ENCODE measurements at regions not wholly inside any gene's neighbourhood (a gene's known extent, or its start where the extent isn't known, plus 50 kb on each side); places are given as distances from the start of the nearest gene placed in this dataset.
A peak's percentile ranks its signal among the peaks of the same experiment; 100 is the strongest.

DNA sequence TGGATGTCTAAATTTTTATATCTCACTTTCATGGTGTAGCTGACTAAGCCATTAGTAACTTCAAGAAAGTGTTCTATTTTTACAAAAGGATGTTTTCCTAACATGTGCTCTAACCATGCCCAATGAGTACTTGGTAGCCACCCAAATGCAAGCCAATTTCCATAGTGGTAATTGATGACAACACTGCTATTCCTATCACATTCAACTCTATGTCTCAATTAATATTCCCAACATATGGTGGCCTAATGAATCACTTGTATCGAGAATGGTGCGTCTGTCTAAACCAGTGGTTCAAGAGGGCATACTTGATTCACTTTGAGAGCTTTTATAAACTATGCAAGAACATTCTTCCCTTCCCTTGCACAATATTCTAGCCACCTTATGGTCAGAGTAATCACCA lies 112.9 kb upstream of the GPRIN3 start:
- Histone ChIP-seq H3K36me3 (no peaks in the 10 kb centered on the region), H3K4me1 (no peaks in the 10 kb centered on the region), H3K27me3 (no peaks in the 10 kb centered on the region), H3K9ac (ENCODE audit: low read depth in 2 of 2, low read length in 2 of 2) (no peak overlapping the region), H3K4me3 (no peak overlapping the region), H3K9me3 (no peaks in the 10 kb centered on the region), H3K27ac (no peak overlapping the region)
- intact Hi-C loops (cut with DNase I) = no loop called here
- no peak for TF ChIP-seq CTCF (IDR thresholded peaks at IDR 0.05)
- no peak for DNase-seq

DNA sequence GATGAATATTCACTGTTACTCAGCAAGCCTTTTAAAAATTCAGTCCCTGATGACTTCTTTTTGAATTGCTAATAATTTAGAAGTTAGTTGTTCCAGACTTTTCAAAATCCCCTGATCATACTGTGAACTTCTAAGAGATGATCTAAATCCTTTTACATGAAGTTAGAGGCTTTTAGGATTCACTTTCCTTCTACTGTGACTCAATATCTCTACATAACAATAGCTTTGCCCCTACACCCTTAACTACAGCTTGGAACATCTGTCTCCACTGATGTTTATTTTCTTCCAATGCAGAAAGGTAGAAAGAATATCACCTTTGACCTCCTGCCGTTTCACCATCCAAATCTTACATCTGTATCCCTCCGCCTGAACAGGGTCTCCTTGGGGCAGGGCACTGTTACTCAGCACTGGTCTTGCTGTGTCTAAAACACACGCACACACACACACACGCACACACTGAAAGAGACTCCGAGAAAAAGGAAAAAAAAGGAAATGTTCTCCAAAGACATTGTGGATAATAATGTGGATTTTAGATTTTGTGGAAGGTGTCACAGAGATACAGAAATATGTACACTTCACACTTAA lies 111.6 kb upstream of the GPRIN3 start:
- no peak overlapping the region for H3K4me3 ChIP-seq
- DNase-seq = no peak
- H3K9ac ChIP-seq (ENCODE audit: low read depth in 2 of 2, low read length in 2 of 2) = no peak overlapping the region
- intact Hi-C loops (cut with DNase I) = no loop called here
- no peaks in the 10 kb centered on the region for H3K36me3 ChIP-seq
- TF ChIP-seq CTCF (IDR thresholded peaks at IDR 0.05) = no peak
- no peaks in the 10 kb centered on the region for H3K9me3 ChIP-seq
- no peak overlapping the region for H3K27ac ChIP-seq
- H3K4me1 ChIP-seq = no peaks in the 10 kb centered on the region
- H3K27me3 ChIP-seq = no peaks in the 10 kb centered on the region

DNA sequence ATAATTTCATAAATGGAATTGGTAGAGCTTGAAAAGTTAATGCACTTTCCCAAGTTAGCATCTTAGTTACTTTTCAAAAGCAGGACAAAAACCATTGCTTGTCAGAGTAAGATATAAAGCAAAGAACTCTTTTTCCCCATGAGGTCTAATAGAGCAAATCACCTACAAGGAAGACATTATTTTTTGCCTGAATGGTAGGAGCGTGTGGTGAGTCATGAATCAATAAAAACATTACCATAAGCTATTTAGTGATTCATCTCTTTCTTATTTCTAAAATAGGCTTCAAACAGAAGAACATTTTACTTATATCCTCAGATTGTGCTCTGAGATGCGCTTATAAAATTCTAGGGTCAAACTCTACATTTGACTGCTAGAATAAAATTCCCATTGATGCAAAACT lies 109.4 kb upstream of the GPRIN3 start:
- intact Hi-C loops (cut with DNase I) = no loop called here
- TF ChIP-seq CTCF (IDR thresholded peaks at IDR 0.05) = no peak
- H3K27ac ChIP-seq = no peak overlapping the region
- H3K4me1 ChIP-seq = no peaks in the 10 kb centered on the region
- no peak for DNase-seq
- no peaks in the 10 kb centered on the region for H3K27me3 ChIP-seq
- no peak overlapping the region for H3K4me3 ChIP-seq
- H3K9me3 ChIP-seq = no peaks in the 10 kb centered on the region
- no peak overlapping the region for H3K9ac ChIP-seq (ENCODE audit: low read depth in 2 of 2, low read length in 2 of 2)
- H3K36me3 ChIP-seq = no peaks in the 10 kb centered on the region

- H3K27ac ChIP-seq = no peak overlapping the region
- no peaks in the 10 kb centered on the region for H3K36me3 ChIP-seq
- TF ChIP-seq CTCF (IDR thresholded peaks at IDR 0.05) = no peak
- intact Hi-C loops (cut with DNase I) = no loop called here
- DNase-seq = no peak
- no peak overlapping the region for H3K9ac ChIP-seq (ENCODE audit: low read depth in 2 of 2, low read length in 2 of 2)
- H3K27me3 ChIP-seq = no peaks in the 10 kb centered on the region
- H3K4me1 ChIP-seq = no peaks in the 10 kb centered on the region
- H3K4me3 ChIP-seq = no peak overlapping the region
- no peaks in the 10 kb centered on the region for H3K9me3 ChIP-seq
These were observed 105.9 kb upstream of the GPRIN3 start for GRCh38 chr4:89413518-89413917.

DNA sequence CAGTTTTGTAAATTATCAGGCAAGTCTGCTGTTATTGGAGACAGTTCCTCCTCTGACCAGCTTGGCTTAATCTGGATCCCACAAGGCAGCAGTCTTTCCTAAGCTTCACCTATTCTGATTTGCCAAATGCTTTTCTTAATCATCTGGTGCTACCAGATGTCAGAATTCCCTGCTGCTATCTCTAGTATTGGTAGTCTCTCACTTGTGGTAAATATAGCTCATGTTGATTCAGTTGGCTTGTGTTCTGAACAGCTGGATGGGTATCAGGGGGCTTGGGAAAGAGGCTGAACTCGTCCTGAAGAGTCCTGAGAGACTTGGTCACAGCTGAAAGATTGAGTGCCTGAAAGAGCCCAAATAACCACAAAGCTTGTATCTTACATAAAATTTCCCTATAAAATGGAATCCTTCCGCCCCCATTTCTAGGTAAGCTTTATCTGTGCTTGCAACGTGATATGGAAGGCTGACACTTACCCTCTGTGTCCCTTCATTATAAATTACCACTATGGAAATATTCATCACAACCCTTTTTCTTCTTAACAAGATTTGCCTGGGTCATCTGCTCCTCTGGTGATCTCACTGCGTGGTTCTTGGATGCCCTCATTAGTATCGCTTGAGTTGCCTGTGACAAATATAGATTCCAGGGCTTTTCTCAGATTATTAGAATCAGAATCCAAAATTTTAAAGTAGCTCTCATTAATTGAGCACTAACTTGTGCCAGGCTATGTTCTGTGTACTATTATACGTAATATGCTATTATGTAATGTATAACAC lies 104.1 kb upstream of the GPRIN3 start:
- peak overlapping the region in 1 of 2 donors; percentile 21 for H3K9ac ChIP-seq (ENCODE audit: low read depth in 2 of 2, low read length in 2 of 2)
- H3K9me3 ChIP-seq = no peaks in the 10 kb centered on the region
- H3K4me1 ChIP-seq = no peaks in the 10 kb centered on the region
- intact Hi-C loops (cut with DNase I) = no loop called here
- no peak overlapping the region for H3K27ac ChIP-seq
- H3K4me3 ChIP-seq = no peak overlapping the region
- no peaks in the 10 kb centered on the region for H3K36me3 ChIP-seq
- no peaks in the 10 kb centered on the region for H3K27me3 ChIP-seq
- no peak for DNase-seq
- TF ChIP-seq CTCF (IDR thresholded peaks at IDR 0.05) = no peak
